Mammary epithelial cell (primary cell): ENCODE measurements at regions not wholly inside any gene's neighbourhood (a gene's known extent, or its start where the extent isn't known, plus 50 kb on each side); places are given as distances from the start of the nearest gene placed in this dataset.

ENCODE experiments used
- CTCF ChIP-seq, 2 donors: IDR thresholded peaks in 1 of 2; conservative IDR thresholded peaks in 1 of 2; 2 replicates each; pipeline ENCODE4 v1.5.1; 2011 to 2012; ENCODE audit warnings: inconsistent platforms in 2 of 2, low read length in 2 of 2, mild to moderate bottlenecking in 2 of 2, control low read depth in 1 of 2, low read depth in 1 of 2; ENCODE audit not compliant: insufficient read depth in 1 of 2; ENCODE audit errors: extremely low read depth in 1 of 2
- EZH2 ChIP-seq: IDR thresholded peaks from 2 replicates; pipeline ENCODE4 v1.6.1; 2012; ENCODE audit warnings: low read length, inconsistent platforms, borderline replicate concordance

- TF ChIP-seq CTCF (conservative IDR thresholded peaks at IDR 0.05 in 1 of 2, IDR thresholded peaks at IDR 0.05 in 1 of 2; ENCODE audit: extremely low read depth in 1 of 2, insufficient read depth in 1 of 2, low read depth in 1 of 2, low read length in 2 of 2): no peak
- TF ChIP-seq EZH2: no peak
Observed at GRCh38 chr1:219664310-219665029, 51.6 kb upstream of the ZC3H11B start.
